HTR-8/SVneo (cell line): ENCODE measurements at regions not wholly inside any gene's neighbourhood (a gene's known extent, or its start where the extent isn't known, plus 50 kb on each side); places are given as distances from the start of the nearest gene placed in this dataset.
"Not testable (repeated sequence)": the region's sequence is repeated elsewhere in the genome, so short reads cannot be mapped to it uniquely, and the experiment has no call there.

ENCODE experiments used
- DNase-seq: peaks from one replicate; pipeline ENCODE4 v3.0.0; 2011; ENCODE audit warnings: low spot score, mixed read lengths; ENCODE audit not compliant: insufficient read length
- FAIRE-seq: peaks from 2 replicates; lab custom pipeline; 2011; peaks lifted over from hg19 to GRCh38; lab: Jason Lieb, UNC

DNA sequence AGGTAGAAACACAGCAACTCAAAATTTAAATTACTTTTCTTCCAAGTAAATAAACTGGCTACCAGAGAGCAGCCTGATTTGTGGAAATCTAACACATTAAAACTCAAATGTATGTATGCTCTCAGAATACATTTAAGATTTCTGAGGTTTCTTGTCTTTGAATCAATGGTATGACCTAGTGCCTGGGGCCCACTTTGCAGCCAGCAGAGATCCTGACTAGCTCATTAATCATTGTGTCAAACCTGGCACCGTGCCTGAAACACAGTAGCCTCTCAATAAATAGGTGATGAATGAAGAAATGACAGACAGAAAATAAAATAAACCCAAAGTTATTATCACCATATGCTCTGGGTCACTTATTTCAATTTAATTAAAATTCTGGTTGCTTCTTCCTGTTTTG lies 176.2 kb upstream of the FAT3 start:
- peak; percentile 3 for DNase-seq
- FAIRE-seq, result no peak

DNA sequence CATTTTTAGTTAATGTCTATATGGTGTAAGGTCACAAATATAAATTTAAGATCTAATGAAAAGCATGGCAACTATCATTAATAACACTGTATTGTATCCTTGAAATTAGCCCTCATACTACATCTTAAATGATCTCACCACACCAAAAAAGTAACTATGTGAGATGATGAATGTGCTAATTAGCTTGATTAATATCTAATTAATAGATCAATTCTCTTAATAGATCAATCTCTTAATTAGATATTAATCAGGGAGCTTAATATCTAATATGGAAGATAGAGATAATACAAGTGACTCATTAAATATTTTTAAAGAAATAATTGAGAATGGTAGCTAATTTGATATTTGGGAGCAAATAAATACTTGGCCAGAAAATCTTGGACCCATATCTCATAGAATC lies 178.5 kb upstream of the FAT3 start:
- FAIRE-seq (no peak), DNase-seq (no peak)

DNA sequence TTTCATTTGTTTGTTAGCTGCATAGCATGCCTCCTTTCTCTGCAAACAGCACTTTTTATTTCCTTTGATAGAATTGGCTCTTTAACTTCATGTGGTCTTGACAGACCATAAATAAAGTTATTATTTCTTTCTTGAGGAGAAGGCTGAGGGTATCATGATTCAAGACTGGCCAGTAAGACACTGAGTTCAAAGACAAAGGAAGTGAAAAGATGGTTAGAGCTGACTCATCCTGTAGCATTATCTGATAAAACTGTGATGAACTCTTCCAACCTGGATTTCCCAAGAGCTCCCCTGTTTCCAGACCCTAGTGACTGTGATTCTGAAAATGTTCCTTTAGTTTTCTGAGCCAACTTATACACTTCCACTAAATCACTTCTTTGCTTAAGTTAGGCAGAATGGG lies 179.3 kb upstream of the FAT3 start:
- FAIRE-seq (no peak), DNase-seq (no peak)

DNA sequence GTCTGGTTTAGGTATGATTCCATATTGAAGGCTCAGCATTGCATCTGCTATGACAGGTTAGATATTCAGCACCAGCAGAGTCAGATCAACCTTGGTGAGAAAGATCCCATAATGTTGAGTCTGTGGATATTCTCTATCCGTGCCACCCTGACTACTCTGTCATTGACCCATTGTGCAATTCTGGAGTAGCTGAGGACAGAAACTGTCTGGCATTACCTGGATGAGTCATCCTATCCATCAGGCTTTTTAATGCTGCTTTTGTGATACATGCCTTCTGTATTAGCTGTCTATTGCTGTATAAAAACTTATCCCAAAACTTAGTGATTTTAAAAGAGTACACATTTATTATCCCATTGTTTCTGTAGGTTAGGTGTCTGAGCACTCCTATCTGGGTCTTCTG lies 189.1 kb upstream of the FAT3 start:
- DNase-seq (no peak), FAIRE-seq (no peak)

DNA sequence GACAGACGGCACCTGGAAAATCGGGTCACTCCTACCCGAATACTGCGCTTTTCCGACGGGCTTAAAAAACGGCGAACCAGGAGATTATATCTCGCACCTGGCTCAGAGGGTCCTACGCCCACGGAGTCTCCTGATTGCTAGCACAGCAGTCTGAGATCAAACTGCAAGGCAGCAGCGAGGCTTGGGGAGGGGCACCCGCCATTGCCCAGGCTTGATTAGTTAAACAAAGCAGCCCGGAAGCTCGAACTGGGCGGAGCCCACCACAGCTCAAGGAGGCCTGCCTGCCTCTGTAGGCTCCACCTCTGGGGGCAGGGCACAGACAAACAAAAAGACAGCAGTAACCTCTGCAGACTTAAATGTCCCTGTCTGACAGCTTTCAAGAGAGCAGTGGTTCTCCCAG lies 197.5 kb upstream of the FAT3 start:
- not testable (repeated sequence) for DNase-seq, FAIRE-seq

DNA sequence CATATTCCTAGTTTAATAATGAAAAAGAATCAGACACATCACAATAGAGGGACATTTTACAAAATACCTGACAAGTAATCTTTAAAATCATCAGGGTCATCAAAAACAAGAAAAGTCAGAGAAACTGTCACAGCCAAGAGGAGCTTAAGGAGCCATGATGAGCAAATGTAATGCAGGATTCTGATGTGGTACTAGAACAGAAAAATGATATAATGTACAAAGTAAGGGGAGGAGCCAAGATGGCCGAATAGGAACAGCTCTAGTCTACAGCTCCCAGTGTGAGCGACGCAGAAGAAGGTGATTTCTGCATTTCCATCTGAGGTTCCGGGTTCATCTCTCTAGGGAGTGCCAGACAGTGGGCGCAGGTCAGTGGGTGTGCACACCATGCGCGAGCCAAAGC lies 198.0 kb upstream of the FAT3 start:
- no peak for FAIRE-seq

DNA sequence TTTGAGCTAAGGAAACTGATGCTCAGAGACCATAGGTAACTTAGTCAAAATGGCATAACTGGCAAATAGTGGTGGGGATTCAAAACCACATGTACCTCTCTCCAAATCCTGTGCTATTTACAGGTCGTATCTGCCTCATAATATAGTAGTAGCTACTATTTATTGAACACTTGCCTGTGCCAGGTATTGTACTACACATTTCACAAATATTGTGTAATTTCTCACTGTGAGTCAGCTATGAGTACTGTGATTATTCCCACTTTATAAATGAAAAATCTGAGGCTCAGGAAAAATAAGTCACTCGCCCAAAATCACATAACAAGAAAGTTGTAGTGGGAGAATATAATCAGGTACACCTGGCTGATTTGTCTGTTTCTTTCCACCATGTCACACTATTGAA lies 199.8 kb upstream of the FAT3 start:
- DNase-seq (no peak), FAIRE-seq (no peak)

More for the DNA sequence above, 198.0 kb upstream of the FAT3 start:
- no peak for DNase-seq

DNA sequence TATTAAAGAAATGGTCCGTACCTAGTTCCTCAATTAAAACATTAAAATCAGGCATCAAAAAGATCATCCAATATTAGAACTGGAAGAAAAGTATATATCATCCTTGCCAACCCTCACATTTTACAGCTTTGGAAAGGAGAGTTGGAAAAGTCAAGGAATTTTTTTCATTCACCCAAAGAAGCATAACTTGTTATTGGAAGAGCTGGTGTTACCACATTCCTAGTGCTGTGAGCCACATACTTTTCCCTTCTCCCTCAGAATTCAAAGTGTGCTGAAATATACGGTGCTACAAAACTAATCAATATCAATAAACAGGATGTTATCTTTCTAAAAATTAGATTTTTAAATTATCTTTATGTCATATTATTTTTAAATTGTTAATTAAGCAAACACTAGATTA lies 202.1 kb upstream of the FAT3 start:
- no peak for DNase-seq

DNA sequence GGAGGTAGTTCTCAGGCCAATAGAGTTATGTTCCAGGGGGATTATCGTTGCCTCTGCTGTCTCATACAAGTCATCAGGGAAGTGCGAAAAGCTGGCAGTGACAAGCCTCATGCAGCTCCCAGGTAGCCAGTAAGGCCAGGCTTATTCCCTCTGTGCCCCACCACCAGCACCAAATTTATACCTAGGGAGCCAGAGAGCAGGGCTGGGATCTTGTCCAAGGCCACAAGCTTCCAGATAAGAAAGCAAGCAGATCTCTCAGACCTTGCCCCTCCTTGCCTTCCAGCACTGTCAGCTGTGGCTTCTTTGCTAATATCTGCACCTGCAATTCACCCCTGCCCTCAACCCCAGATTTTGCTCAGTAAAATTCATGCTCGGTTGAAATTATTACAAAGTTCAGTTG lies 206.3 kb upstream of the FAT3 start:
- no peak for FAIRE-seq

More for the DNA sequence above, 202.1 kb upstream of the FAT3 start:
- no peak for FAIRE-seq

DNA sequence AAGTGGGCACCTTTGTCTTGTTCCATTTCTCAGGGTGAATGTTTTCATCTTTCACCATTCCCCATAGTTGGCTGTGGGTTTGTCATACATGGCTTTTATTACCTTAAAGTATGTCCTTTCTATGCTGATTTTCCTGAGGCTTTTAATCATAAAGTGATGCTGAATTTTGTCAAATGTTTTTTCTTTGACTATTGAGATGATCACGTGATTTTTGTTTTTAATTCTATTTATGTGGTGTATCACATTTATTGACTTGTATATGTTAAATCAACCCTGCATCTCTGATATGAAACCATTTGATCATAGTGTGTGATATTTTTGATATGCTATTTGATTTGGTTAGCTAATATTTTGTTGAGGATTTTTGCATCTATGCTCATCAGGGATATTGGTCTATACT lies 216.4 kb upstream of the FAT3 start:
- DNase-seq, result no peak
- no peak for FAIRE-seq

More for the DNA sequence above, 206.3 kb upstream of the FAT3 start:
- DNase-seq, result no peak

DNA sequence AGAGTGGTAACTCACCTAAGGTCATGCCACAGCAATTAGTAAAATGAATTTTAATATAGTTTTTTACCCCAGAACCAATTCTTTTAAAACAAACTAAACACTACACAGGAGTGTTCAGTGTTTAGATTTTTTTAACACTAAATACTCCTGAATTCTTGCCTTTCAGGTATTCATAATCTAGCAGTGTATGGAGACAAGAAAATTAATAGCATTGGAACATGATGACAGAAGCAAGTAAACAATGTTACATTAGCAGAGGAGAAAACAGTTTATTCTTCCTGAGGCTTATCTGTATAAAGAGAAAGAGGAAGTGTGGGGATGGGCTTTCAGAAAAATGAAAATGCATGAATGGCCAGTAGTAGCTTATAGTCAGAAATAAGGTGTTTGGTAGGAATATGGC lies 222.1 kb upstream of the FAT3 start:
- FAIRE-seq (no peak), DNase-seq (no peak)

DNA sequence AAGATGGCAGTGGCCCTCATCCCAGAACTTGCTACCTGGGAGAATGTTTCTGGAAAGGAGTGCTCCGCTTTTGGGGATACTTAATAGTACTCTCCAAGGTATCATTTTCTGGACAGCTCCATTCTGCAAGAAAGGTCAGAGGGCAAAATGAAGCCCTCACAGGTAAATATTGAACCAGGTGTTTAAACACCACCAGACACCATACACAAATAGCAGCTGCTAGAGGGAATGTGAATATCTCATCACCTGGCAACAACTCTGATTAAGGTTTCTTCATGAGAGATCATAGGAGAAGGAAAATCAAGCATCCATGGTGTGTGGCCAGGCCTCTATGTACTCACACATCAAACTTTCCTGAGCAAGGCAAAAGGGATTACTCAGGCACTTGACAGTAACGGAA lies 226.1 kb upstream of the FAT3 start:
- DNase-seq (no peak), FAIRE-seq (no peak)

DNA sequence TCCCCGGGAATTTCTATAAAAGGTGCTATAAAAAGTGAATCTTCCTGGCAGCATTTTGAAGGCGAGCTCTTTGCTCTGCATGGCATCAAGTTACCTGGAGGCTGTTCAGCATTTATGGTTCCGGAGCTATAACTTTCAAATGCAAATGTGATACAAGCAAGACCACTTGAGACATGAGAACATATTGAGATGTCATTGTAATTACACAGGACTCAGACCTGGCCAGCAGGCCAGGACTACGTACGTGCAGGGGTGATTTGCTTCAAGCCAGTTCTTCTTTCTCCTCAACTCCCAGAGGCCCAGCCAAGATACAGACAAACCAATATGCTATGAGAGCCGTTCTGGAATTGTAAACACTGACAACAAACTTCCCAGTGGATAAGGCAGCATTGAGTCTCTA lies 227.4 kb upstream of the FAT3 start:
- DNase-seq, result no peak
- no peak for FAIRE-seq

DNA sequence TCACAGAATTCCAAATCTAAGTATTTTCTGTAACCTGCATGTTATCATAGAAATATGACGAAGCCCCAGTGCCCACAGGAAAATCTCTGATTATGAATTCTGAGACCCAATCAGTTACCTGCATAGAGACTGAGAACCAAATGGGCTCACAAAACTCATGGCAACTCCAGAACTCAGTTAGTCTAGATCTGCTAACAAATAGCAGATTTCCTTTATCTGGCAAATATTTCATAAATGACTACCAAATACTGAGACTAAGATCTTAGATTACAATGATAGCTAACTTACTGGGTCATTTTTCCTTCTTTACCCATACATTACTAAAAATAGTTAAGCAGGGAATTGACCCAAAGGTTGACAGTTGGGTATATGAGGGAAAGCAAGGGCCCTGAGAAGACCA lies 228.1 kb upstream of the FAT3 start:
- no peak for FAIRE-seq
- no peak for DNase-seq

DNA sequence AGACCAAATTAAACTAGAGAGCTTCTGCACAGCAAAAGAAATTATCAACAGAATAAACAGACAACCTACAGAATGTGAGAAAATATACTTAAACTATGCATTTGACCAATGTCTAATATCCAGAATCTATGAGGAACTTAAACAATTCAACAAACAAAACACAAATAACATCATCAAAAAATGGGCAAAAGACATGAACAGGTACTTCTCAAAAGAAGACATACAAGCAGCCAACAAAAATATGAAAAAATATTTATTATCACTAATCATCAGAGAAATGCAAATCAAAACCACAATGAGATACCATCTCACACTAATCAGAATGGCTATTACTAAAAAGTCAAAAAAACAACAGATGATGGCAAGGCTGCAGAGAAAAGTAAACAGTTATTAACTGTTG lies 236.2 kb upstream of the FAT3 start:
- not testable (repeated sequence) for DNase-seq, FAIRE-seq

DNA sequence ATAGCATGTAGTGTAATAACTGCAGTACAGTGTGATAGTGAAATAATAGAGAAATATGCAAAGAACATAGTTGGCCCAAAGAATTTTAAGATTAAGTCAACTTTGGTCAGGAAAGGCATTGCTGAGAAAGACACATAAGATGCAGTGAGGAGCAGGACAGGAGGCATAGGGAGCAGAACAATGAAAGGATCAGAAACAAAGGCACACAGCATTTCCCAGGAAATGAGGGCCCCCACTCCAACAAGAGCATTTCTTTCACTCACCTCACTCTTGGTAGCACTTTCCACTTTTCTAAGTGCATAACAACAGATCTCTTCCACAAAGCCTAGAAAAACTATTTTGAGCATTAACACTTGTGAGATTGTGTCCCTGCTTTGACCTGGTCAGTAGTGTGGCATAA lies 238.4 kb upstream of the FAT3 start:
- no peak for DNase-seq
- FAIRE-seq, result no peak

DNA sequence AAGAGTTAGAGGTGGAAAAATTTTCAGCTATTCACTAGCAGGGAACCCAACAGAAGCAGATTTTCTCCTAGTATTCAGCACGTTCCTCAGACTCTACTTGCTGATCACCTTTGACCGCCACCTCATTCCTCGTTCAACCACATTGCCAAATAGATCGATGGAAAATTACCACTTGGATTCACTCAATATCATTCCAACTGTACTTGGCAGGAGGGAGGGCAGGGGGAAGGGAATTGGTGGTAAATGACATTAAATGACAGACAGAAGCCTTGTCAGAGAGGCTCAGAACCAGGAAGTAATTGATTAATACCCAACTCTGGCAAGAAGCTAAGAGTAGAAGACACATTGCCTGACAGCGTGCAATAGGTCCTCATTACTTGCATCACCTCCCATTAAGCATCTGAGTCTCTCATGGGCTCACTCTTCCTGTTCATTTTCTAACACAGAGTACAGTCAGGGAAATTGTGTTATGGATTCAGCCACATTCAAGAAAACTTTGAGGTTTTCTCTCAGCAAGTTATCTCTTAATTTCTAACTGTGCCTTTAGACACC lies 240.5 kb upstream of the FAT3 start:
- FAIRE-seq (no peak), DNase-seq (no peak)

DNA sequence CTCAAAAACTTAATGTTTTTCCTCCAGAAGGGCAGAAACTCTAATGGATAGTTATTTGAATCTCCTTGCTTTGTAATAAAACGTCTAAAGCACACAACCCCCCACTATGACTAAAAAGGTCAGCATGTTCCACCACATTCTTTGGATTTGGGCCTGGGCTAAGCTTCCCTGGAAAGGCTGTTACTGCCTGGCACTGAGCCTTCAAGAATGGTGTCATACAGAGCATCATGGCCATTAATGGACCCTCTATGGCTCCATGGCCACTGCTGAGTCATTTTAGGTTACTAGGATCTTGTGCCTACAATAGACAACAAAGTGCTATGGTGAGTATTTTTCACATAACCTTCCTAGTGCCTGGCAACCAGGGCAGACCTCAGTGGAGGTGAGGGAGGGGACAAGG lies 242.6 kb upstream of the FAT3 start:
- DNase-seq, result peak; percentile 17
- no peak for FAIRE-seq

DNA sequence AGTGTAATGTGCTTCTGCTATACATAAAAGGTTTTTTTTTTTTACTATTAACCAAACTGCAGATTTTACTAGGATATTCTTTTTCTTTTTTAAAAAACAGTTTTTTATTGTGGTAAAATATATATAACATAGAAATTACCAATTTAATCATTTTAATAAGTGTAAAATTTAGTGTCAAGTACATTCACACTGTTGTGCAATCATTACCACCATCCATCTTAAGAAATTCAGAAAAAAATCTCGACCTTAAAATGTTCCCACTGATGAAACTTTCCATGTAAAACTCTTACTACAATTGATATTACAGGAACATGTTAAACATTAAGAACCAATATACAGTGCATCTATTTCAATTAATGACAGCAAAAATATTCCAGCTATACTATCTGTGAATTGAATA lies 244.8 kb upstream of the FAT3 start:
- DNase-seq (no peak), FAIRE-seq (no peak)

DNA sequence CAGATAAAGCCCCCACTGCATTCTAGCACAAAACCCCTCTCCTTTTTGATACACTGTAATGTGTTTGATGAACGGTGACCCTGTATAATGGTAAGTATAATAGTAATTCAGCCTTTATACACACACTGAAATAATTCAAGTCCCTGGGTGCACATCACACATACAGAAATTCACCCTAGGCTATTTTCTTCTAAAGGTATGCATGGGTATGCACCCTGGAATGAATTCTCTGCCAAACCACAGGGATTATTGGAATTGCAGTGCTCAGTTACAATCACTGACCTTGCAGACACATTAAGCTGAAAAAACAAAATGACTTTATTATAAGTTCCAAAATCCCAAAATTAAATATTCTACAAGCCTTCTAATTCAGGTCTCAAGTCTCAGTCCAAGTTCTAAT lies 245.9 kb upstream of the FAT3 start:
- FAIRE-seq (no peak), DNase-seq (peak; percentile 15)

DNA sequence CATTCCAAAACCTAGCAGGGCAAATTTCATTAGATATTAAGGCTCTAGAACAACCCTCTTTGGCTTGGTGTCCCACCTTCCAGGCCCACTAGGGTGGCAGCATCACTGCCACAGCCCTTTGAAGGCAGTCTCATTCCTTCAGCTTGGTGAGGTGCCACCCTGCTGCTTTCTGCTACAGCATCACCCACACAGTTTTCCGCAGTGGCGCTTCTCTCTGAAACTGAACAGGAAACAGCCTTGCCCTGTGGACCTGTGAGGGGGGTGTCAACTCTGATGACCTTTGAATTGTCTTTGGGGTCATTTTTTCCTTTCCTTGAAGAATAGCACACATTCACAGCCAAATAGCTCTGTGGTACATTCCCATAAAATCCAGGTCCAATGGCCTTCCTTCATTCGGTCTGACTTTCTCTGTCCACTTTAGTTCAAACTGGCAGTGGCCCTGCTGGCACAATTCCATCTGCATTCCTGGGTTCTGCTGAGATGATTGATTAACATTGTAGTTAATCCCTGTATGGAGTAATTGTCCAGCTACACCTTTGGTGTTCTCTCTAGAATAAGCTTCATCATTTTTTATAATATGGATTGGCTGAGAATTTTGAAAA lies 251.9 kb upstream of the FAT3 start:
- no peak for FAIRE-seq
- DNase-seq, result no peak

DNA sequence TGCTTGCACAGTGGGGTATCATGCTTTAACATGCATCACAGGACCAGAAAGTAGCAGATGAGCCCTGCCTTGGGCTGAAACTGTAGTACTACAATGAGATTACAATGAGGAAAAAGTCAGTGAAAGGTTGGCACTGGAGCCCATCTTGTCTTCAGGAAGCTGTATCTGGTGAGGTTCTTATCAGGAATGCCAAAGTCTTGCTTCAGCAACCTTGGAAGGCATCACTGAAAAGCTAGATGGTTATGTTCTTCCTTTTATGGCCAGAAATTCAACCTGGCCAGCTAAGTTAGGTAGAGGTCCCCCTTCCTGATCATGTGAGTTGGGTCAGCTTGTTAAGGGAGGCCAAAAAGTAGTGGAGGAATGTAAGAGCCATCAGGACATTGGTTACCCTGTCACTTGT lies 254.0 kb upstream of the FAT3 start:
- FAIRE-seq (no peak), DNase-seq (no peak)

DNA sequence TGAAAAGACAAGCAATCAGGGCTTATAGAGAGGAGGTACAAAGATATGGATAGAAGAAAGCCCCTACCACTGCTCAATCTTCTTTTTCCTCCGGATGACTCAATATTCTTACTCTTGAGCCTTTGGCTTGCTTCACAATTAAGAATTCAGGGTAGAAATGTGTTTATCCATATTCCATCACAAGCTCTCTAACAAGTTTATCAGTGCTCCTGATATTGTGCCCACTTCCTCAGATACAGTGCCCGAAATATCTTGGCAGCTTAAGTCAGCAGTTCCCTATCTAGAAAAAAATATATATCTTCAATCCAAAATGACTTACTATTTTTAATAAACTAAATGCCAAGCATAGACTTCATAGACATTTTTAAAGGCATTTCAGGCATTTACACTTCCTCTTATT lies 255.1 kb upstream of the FAT3 start:
- no peak for DNase-seq
- FAIRE-seq, result no peak
